ENCODE measurements at regions not wholly inside any gene's neighbourhood (a gene's known extent, or its start where the extent isn't known, plus 50 kb on each side); places are given as distances from the start of the nearest gene placed in this dataset.

DNA sequence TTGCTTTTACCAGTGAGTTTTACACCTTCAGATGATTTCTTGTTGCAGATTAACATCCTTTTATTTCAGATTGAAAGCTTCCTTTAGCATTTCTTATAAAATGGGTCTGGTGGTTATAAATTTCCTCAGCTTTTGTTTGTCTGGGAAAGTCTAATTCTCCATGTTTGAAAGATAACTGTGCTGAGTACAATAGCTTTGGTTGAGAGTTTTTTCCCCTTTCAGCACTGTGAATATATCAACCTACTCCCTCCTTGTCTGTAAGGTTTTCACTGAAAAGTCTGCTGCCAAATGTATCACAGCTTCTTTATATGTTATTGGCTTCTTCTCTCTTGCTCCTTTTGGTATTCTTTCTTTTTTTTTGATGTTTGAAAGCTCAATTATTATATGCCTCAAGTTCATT, 53.5 kb upstream of the ACTRT1 start:
- no peak for TF ChIP-seq POLR2AphosphoS5 (IDR thresholded peaks at IDR 0.05)
- TF ChIP-seq POLR2A (IDR thresholded peaks at IDR 0.05), result no peak
- TF ChIP-seq, protein P1, sequence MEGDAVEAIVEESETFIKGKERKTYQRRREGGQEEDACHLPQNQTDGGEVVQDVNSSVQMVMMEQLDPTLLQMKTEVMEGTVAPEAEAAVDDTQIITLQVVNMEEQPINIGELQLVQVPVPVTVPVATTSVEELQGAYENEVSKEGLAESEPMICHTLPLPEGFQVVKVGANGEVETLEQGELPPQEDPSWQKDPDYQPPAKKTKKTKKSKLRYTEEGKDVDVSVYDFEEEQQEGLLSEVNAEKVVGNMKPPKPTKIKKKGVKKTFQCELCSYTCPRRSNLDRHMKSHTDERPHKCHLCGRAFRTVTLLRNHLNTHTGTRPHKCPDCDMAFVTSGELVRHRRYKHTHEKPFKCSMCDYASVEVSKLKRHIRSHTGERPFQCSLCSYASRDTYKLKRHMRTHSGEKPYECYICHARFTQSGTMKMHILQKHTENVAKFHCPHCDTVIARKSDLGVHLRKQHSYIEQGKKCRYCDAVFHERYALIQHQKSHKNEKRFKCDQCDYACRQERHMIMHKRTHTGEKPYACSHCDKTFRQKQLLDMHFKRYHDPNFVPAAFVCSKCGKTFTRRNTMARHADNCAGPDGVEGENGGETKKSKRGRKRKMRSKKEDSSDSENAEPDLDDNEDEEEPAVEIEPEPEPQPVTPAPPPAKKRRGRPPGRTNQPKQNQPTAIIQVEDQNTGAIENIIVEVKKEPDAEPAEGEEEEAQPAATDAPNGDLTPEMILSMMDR (IDR thresholded peaks at IDR 0.05), result no peak

Measured in prostate gland (tissue), 2 donors.